ENCODE measurements at regions not wholly inside any gene's neighbourhood (a gene's known extent, or its start where the extent isn't known, plus 50 kb on each side); places are given as distances from the start of the nearest gene placed in this dataset.
A peak's percentile ranks its signal among the peaks of the same experiment; 100 is the strongest.

- TF ChIP-seq ZNF800 (CRISPR knock-in tag; IDR thresholded peaks at IDR 0.05): no peak
- TF ChIP-seq MLX (CRISPR knock-in tag; IDR thresholded peaks at IDR 0.05): no peak
- no peak for TF ChIP-seq ZNF362 (CRISPR knock-in tag; IDR thresholded peaks at IDR 0.05; ENCODE audit: borderline replicate concordance)
- TF ChIP-seq NFAT5 (CRISPR knock-in tag; IDR thresholded peaks at IDR 0.05): no peak
- no peak for TF ChIP-seq ARNT (IDR thresholded peaks at IDR 0.05)
- peak; percentile 80; the same call in 1 of the 2 replicates for TF ChIP-seq TBX2 (CRISPR knock-in tag; IDR thresholded peaks at IDR 0.05; ENCODE audit: borderline replicate concordance)
- TF ChIP-seq ZNF597 (CRISPR knock-in tag; IDR thresholded peaks at IDR 0.05): no peak
- peak; percentile 94 for TF ChIP-seq ZNF263 (CRISPR knock-in tag; IDR thresholded peaks at IDR 0.05)
- no peak for TF ChIP-seq ZNF121 (CRISPR knock-in tag; IDR thresholded peaks at IDR 0.05)
- TF ChIP-seq ZNF414 (CRISPR knock-in tag; IDR thresholded peaks at IDR 0.05): no peak
- TF ChIP-seq CENPX (CRISPR knock-in tag; IDR thresholded peaks at IDR 0.05): no peak
- no peak for TF ChIP-seq NR3C1 (CRISPR knock-in tag; IDR thresholded peaks at IDR 0.05)
- peak; percentile 75 for TF ChIP-seq RARA (CRISPR knock-in tag; IDR thresholded peaks at IDR 0.05)
- no peak for TF ChIP-seq PAWR (CRISPR knock-in tag; IDR thresholded peaks at IDR 0.05; ENCODE audit: borderline replicate concordance)
- no peak for TF ChIP-seq ATF6 (CRISPR knock-in tag; conservative IDR thresholded peaks at IDR 0.05)
- TF ChIP-seq CBX2 (IDR thresholded peaks at IDR 0.05; ENCODE audit: low read depth, low read length): no peak
- TF ChIP-seq CBX2 (CRISPR knock-in tag; IDR thresholded peaks at IDR 0.05; ENCODE audit: low read depth): 0 out of 2 replicates have a peak, but pooled peaks have one; percentile 19
Observed at GRCh38 chr5:135263022-135263668, 135.9 kb downstream of the MACROH2A1 start (continued).

Data from HepG2 (cell line).